DND-41 (cell line): ENCODE measurements at regions not wholly inside any gene's neighbourhood (a gene's known extent, or its start where the extent isn't known, plus 50 kb on each side); places are given as distances from the start of the nearest gene placed in this dataset.

Experiments used
- CTCF ChIP-seq: IDR thresholded peaks from 2 replicates; pipeline ENCODE4 v1.5.1; 2012; ENCODE audit warnings: borderline replicate concordance, low read length, moderate library complexity, mild to moderate bottlenecking; ENCODE audit not compliant: poor library complexity, severe bottlenecking; ENCODE audit errors: extremely low read depth
- EZH2 ChIP-seq: IDR thresholded peaks from 3 replicates; pipeline ENCODE4 v1.6.1; 2012; ENCODE audit warnings: borderline replicate concordance, low read depth, mild to moderate bottlenecking, moderate library complexity, low read length, inconsistent platforms; ENCODE audit not compliant: severe bottlenecking

GRCh38 chr13:40087091-40088002 lies 431.9 kb downstream of the COG6 start:
- no peak for TF ChIP-seq CTCF
- TF ChIP-seq EZH2 = no peak
